ENCODE measurements at regions not wholly inside any gene's neighbourhood (a gene's known extent, or its start where the extent isn't known, plus 50 kb on each side); places are given as distances from the start of the nearest gene placed in this dataset.

DNA sequence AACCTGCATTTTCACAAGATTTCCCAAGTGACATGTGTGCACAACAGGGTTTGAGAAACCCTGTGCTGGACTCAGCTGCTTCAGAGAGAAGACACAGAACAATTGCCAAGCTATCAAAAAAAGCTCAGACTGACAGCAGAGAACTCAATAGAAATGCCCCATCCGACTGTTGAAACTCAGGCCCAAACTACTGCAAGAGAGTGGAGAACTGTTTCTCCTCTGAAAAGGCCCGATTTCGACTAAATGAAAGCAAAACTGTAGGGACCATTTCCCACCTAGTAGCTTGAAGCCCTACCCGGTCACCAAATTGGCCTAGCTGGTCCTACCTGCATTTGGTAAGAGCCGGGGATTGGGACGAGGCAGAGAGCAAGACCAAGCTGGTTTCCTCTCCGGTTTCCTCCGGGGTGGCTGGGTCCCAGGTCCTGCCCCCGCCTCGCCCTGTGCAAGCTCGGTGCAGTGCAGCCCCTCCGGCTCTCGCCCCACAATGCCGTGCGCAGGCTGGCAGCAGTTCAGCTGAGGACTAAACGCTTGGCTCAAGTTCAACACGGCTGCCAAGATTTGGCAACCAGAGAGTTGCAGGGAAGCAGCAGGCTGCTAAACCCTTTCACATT lies 1180.6 kb downstream of the VRK1 start (continued):
- TF ChIP-seq JUND (IDR thresholded peaks at IDR 0.05) (no peak), NFIC (IDR thresholded peaks at IDR 0.05; ENCODE audit: borderline replicate concordance) (no peak)
- TF ChIP-seq, protein P1, sequence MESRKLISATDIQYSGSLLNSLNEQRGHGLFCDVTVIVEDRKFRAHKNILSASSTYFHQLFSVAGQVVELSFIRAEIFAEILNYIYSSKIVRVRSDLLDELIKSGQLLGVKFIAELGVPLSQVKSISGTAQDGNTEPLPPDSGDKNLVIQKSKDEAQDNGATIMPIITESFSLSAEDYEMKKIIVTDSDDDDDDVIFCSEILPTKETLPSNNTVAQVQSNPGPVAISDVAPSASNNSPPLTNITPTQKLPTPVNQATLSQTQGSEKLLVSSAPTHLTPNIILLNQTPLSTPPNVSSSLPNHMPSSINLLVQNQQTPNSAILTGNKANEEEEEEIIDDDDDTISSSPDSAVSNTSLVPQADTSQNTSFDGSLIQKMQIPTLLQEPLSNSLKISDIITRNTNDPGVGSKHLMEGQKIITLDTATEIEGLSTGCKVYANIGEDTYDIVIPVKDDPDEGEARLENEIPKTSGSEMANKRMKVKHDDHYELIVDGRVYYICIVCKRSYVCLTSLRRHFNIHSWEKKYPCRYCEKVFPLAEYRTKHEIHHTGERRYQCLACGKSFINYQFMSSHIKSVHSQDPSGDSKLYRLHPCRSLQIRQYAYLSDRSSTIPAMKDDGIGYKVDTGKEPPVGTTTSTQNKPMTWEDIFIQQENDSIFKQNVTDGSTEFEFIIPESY (IDR thresholded peaks at IDR 0.05; ENCODE audit: borderline replicate concordance, low read depth): no peak
- TF ChIP-seq, protein P2, sequence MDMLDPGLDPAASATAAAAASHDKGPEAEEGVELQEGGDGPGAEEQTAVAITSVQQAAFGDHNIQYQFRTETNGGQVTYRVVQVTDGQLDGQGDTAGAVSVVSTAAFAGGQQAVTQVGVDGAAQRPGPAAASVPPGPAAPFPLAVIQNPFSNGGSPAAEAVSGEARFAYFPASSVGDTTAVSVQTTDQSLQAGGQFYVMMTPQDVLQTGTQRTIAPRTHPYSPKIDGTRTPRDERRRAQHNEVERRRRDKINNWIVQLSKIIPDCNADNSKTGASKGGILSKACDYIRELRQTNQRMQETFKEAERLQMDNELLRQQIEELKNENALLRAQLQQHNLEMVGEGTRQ (IDR thresholded peaks at IDR 0.05; ENCODE audit: borderline replicate concordance, low read depth, low read length): no peak

DNA sequence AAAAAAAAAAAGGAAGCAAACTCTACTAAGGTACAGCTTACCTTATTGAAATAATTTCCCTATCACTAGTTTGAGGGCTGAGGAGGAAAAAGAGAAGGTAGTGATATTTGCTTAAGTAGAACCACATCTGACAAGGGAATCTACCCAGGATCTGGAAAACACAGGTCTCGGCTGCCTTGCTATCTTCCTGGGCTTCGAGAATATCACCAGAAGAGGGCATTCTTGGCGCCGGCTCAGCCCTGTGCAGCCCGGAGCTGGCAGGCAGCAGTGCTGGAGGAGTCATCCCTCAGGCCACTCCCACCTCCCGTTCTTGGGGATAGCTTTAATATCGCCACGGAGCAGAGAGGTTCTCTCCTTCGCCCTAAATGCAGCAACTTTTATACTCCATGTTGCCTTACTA lies 1181.2 kb downstream of the VRK1 start:
- H3K79me2 ChIP-seq (ENCODE audit: insufficient read depth): no peaks in the 10 kb centered on the region
- H2AFZ ChIP-seq (ENCODE audit: low read depth): no peak overlapping the region
- CTCF ChIA-PET: interaction anchor here (1.0 kb wide), 2 partner anchors 18 to 48 kb away, joined by 3 to 4 read pairs; no protein-coding TSS in a partner anchor
- H3F3A ChIP-seq (replicated peaks; ENCODE audit: insufficient read depth): no peaks in the 10 kb centered on the region
- no peaks in the 10 kb centered on the region for H3K9me2 ChIP-seq
- TF ChIP-seq FOXJ3 (CRISPR knock-in tag; IDR thresholded peaks at IDR 0.05): no peak
- 0 out of 2 replicates have a peak, but pooled peaks have one; percentile 16 for TF ChIP-seq RAD21 (IDR thresholded peaks at IDR 0.05; ENCODE audit: low read length)
- no peak for TF ChIP-seq GATA2 (CRISPR knock-in tag; IDR thresholded peaks at IDR 0.05)
- TF ChIP-seq, protein P3, sequence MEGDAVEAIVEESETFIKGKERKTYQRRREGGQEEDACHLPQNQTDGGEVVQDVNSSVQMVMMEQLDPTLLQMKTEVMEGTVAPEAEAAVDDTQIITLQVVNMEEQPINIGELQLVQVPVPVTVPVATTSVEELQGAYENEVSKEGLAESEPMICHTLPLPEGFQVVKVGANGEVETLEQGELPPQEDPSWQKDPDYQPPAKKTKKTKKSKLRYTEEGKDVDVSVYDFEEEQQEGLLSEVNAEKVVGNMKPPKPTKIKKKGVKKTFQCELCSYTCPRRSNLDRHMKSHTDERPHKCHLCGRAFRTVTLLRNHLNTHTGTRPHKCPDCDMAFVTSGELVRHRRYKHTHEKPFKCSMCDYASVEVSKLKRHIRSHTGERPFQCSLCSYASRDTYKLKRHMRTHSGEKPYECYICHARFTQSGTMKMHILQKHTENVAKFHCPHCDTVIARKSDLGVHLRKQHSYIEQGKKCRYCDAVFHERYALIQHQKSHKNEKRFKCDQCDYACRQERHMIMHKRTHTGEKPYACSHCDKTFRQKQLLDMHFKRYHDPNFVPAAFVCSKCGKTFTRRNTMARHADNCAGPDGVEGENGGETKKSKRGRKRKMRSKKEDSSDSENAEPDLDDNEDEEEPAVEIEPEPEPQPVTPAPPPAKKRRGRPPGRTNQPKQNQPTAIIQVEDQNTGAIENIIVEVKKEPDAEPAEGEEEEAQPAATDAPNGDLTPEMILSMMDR (IDR thresholded peaks at IDR 0.05): peak; percentile 24; the same call in 1 of the 2 replicates
- TF ChIP-seq RXRA (IDR thresholded peaks at IDR 0.05; ENCODE audit: borderline replicate concordance, low read depth): no peak
- TF ChIP-seq, protein P2 (IDR thresholded peaks at IDR 0.05; ENCODE audit: borderline replicate concordance, low read depth, low read length): no peak
- H4K20me1 ChIP-seq (ENCODE audit: insufficient read depth): no peaks in the 10 kb centered on the region
- peaks cover 0 to 9% of the 10 kb centered on the region in 2 experiments; a peak in 2 of 4 replicates for H3K4me1 ChIP-seq (ENCODE audit: control insufficient read depth in 1 of 2, insufficient read depth in 2 of 2, low read depth in 1 of 2, low read length in 1 of 2)
- POLR2A ChIA-PET: no interaction called here
- no peak overlapping the region for H3K9ac ChIP-seq
- no peaks in the 10 kb centered on the region for H3K27me3 ChIP-seq (ENCODE audit: insufficient read depth)
- no peaks in the 10 kb centered on the region for H3K36me3 ChIP-seq (replicated peaks in 1 of 2; ENCODE audit: control insufficient read depth in 1 of 2, insufficient read depth in 2 of 2, low read length in 1 of 2)
- no peaks in the 10 kb centered on the region for H3K9me3 ChIP-seq
- no peak overlapping the region for H3K4me2 ChIP-seq
- peak; percentile 56 for DNase-seq
- H3K4me3 ChIP-seq (ENCODE audit: low read depth in 2 of 2, low read length in 1 of 2): peak overlapping the region in 1 of 2 experiments; percentile 23; a peak in 1 of 4 replicates
- 5% methylated on average over 5 of the region's 9 CpGs for WGBS (ENCODE audit: low lambda C conversion rate)
- H3K27ac ChIP-seq (ENCODE audit: low read depth in 2 of 2, low read length in 1 of 2): no peak overlapping the region

Measured in SK-N-SH (cell line).